ENCODE measurements at regions not wholly inside any gene's neighbourhood (a gene's known extent, or its start where the extent isn't known, plus 50 kb on each side); places are given as distances from the start of the nearest gene placed in this dataset.

- no peak for DNase-seq
- intact Hi-C loops (cut with DNase I): no loop called here
These were observed 111.6 kb downstream of the SNX18 start for GRCh38 chr5:54629115-54629514.

- intact Hi-C loops (cut with DNase I): no loop called here
- no peak for DNase-seq
These were observed 110.5 kb downstream of the SNX18 start for GRCh38 chr5:54628050-54628449.

GRCh38 chr5:54626407-54626806 is 108.8 kb downstream of the SNX18 start:
- intact Hi-C loops (cut with DNase I): no loop called here
- no peak for DNase-seq

- intact Hi-C loops (cut with DNase I): no loop called here
- DNase-seq: no peak
These were observed 107.4 kb downstream of the SNX18 start for GRCh38 chr5:54624805-54625568.

- DNase-seq: no peak
These were observed 104.2 kb downstream of the SNX18 start for GRCh38 chr5:54621709-54622108.

GRCh38 chr5:54621048-54621447 is 103.5 kb downstream of the SNX18 start:
- intact Hi-C loops (cut with DNase I): no loop called here
- DNase-seq: no peak

More at GRCh38 chr5:54621709-54622108, 104.2 kb downstream of the SNX18 start:
- intact Hi-C loops (cut with DNase I): no loop called here

- intact Hi-C loops (cut with DNase I): no loop called here
- DNase-seq: no peak
These were observed 102.8 kb downstream of the SNX18 start for GRCh38 chr5:54620141-54620933.

- intact Hi-C loops (cut with DNase I): no loop called here
- DNase-seq: no peak
These were observed 102.2 kb downstream of the SNX18 start for GRCh38 chr5:54619731-54620130.

GRCh38 chr5:54616518-54617220 is 99.1 kb downstream of the SNX18 start:
- intact Hi-C loops (cut with DNase I): no loop called here
- no peak for DNase-seq

GRCh38 chr5:54616031-54616430 is 98.5 kb downstream of the SNX18 start:
- no peak for DNase-seq
- intact Hi-C loops (cut with DNase I): no loop called here

- intact Hi-C loops (cut with DNase I): no loop called here
- DNase-seq: no peak
These were observed 97.8 kb downstream of the SNX18 start for GRCh38 chr5:54615381-54615780.

- intact Hi-C loops (cut with DNase I): no loop called here
- no peak for DNase-seq
These were observed 95.2 kb downstream of the SNX18 start for GRCh38 chr5:54612711-54613110.

GRCh38 chr5:54611290-54611951 is 93.9 kb downstream of the SNX18 start:
- no peak for DNase-seq
- intact Hi-C loops (cut with DNase I): no loop called here

- intact Hi-C loops (cut with DNase I): no loop called here
- no peak for DNase-seq
These were observed 92.8 kb downstream of the SNX18 start for GRCh38 chr5:54610197-54610944.

GRCh38 chr5:54608423-54609085 is 91.0 kb downstream of the SNX18 start:
- intact Hi-C loops (cut with DNase I): no loop called here
- DNase-seq: no peak

GRCh38 chr5:54607006-54607405 is 89.4 kb downstream of the SNX18 start:
- DNase-seq: no peak
- intact Hi-C loops (cut with DNase I): no loop called here

GRCh38 chr5:54603372-54603771 is 85.8 kb downstream of the SNX18 start:
- intact Hi-C loops (cut with DNase I): no loop called here
- no peak for DNase-seq

GRCh38 chr5:54602475-54602874 is 84.9 kb downstream of the SNX18 start:
- intact Hi-C loops (cut with DNase I): no loop called here
- DNase-seq: no peak

GRCh38 chr5:54601411-54602230 is 84.1 kb downstream of the SNX18 start:
- DNase-seq: no peak
- intact Hi-C loops (cut with DNase I): no loop called here

Measured in posterior cingulate gyrus (tissue), 11 donors.